ENCODE measurements at regions not wholly inside any gene's neighbourhood (a gene's known extent, or its start where the extent isn't known, plus 50 kb on each side); places are given as distances from the start of the nearest gene placed in this dataset.

- Mint-ChIP-seq H3K4me3 (no peak overlapping the region), H3K36me3 (peaks cover 0 to 43% (median 41%) of the 10 kb centered on the region in 5 donors), H3K27me3 (peaks cover 0 to 7% (median 0%) of the 10 kb centered on the region in 5 donors), H3K9me3 (peaks cover 5 to 41% (median 15%) of the 10 kb centered on the region in 11 donors), H3K4me1 (peaks cover 0 to 75% (median 17%) of the 10 kb centered on the region in 7 donors), H3K27ac (no peak overlapping the region)
- Histone ChIP-seq H3K4me3 (ENCODE audit: low read length) (no peak overlapping the region), H3K36me3 (ENCODE audit: control insufficient read depth in 2 of 3, insufficient read depth in 3 of 3, low read length in 3 of 3) (no peaks in the 10 kb centered on the region), H3K27me3 (ENCODE audit: control insufficient read depth in 2 of 2, insufficient read depth in 2 of 2, low read length in 2 of 2) (no peaks in the 10 kb centered on the region), H3K4me1 (ENCODE audit: control insufficient read depth in 2 of 2, insufficient read depth in 2 of 2, low read length in 2 of 2) (peaks cover 0 to 5% of the 10 kb centered on the region in 2 donors), H3K9me3 (ENCODE audit: control insufficient read depth in 2 of 3, low read length in 3 of 3) (no peaks in the 10 kb centered on the region), H3K27ac (ENCODE audit: low read depth, low read length) (no peak overlapping the region)
- no peak for DNase-seq
- CTCF ChIA-PET, result interaction anchor here (1.1 kb wide), 1 partner anchor 9 kb away, joined by 4 read pairs; no protein-coding TSS in a partner anchor
- POLR2A ChIA-PET, result no interaction called here
- intact Hi-C loops (cut with micrococcal nuclease), result no loop called here
- ATAC-seq, result no peak
Observed at GRCh38 chr2:75410702-75411101, 150.0 kb downstream of the EVA1A start.

DNA sequence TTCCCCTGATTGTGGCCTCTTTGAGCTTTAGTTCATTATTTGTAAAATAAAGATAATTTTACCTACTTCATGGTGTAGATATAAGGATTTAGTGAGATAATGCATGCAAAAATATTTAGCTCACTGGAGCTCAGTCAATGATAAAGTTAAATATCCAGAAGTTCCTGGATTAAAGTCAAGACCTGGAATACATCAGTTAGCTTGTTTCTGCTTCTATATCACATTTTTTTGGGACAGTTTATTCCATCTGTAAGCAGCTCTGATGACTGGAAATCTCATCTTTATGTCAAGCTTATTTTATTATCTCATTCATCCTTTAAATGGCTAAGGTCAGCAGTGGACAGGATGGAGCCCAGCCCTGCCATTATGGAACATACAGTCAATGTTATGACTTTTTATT, 152.0 kb downstream of the EVA1A start:
- Histone ChIP-seq H3K27me3 (ENCODE audit: control insufficient read depth in 2 of 2, insufficient read depth in 2 of 2, low read length in 2 of 2) (no peaks in the 10 kb centered on the region), H3K4me3 (ENCODE audit: low read length) (no peak overlapping the region), H3K4me1 (ENCODE audit: control insufficient read depth in 2 of 2, insufficient read depth in 2 of 2, low read length in 2 of 2) (no peaks in the 10 kb centered on the region), H3K36me3 (ENCODE audit: control insufficient read depth in 2 of 3, insufficient read depth in 3 of 3, low read length in 3 of 3) (no peaks in the 10 kb centered on the region), H3K9me3 (ENCODE audit: control insufficient read depth in 2 of 3, low read length in 3 of 3) (no peaks in the 10 kb centered on the region), H3K27ac (ENCODE audit: low read depth, low read length) (no peak overlapping the region)
- ATAC-seq (no peak), DNase-seq (no peak)
- no peak overlapping the region for H3K4me3 Mint-ChIP-seq
- POLR2A ChIA-PET, result interaction anchor here (0.7 kb wide), 1 partner anchor 8 kb away, joined by 4 read pairs; no protein-coding TSS in a partner anchor
- H3K4me1 Mint-ChIP-seq, result peaks cover 0 to 74% (median 5%) of the 10 kb centered on the region in 7 donors
- H3K27me3 Mint-ChIP-seq, result peaks cover 0 to 9% (median 2%) of the 10 kb centered on the region in 5 donors
- intact Hi-C loops (cut with micrococcal nuclease), result no loop called here
- H3K9me3 Mint-ChIP-seq, result peaks cover 5 to 41% (median 15%) of the 10 kb centered on the region in 11 donors
- CTCF ChIA-PET, result no interaction called here
- H3K27ac Mint-ChIP-seq, result no peak overlapping the region
- H3K36me3 Mint-ChIP-seq, result peaks cover 0 to 41% (median 35%) of the 10 kb centered on the region in 5 donors

GRCh38 chr2:75407038-75407530, 153.7 kb downstream of the EVA1A start:
- Mint-ChIP-seq H3K27me3 (peaks cover 0 to 9% (median 4%) of the 10 kb centered on the region in 5 donors), H3K27ac (no peak overlapping the region), H3K36me3 (peaks cover 0 to 32% (median 26%) of the 10 kb centered on the region in 5 donors), H3K9me3 (peaks cover 5 to 27% (median 13%) of the 10 kb centered on the region in 11 donors), H3K4me1 (peaks cover 0 to 67% (median 6%) of the 10 kb centered on the region in 7 donors), H3K4me3 (no peak overlapping the region)
- no peaks in the 10 kb centered on the region for H3K9me3 ChIP-seq (ENCODE audit: control insufficient read depth in 2 of 3, low read length in 3 of 3)
- no peak for ATAC-seq
- H3K4me3 ChIP-seq (ENCODE audit: low read length), result no peak overlapping the region
- POLR2A ChIA-PET, result no interaction called here
- H3K4me1 ChIP-seq (ENCODE audit: control insufficient read depth in 2 of 2, insufficient read depth in 2 of 2, low read length in 2 of 2), result no peaks in the 10 kb centered on the region
- intact Hi-C loops (cut with micrococcal nuclease), result no loop called here
- H3K27ac ChIP-seq (ENCODE audit: low read depth, low read length), result no peak overlapping the region
- H3K27me3 ChIP-seq (ENCODE audit: control insufficient read depth in 2 of 2, insufficient read depth in 2 of 2, low read length in 2 of 2), result peaks cover 0 to 5% of the 10 kb centered on the region in 2 donors
- CTCF ChIA-PET, result interaction anchor here (3.7 kb wide), 1 partner anchor 488 kb away, joined by 14 read pairs; no protein-coding TSS in a partner anchor
- no peaks in the 10 kb centered on the region for H3K36me3 ChIP-seq (ENCODE audit: control insufficient read depth in 2 of 3, insufficient read depth in 3 of 3, low read length in 3 of 3)
- no peak for DNase-seq

- DNase-seq, result no peak
- Mint-ChIP-seq H3K36me3 (peaks cover 0 to 29% (median 22%) of the 10 kb centered on the region in 5 donors), H3K27me3 (peaks cover 0 to 11% (median 4%) of the 10 kb centered on the region in 5 donors), H3K9me3 (peaks cover 5 to 19% (median 9%) of the 10 kb centered on the region in 11 donors), H3K4me1 (peaks cover 0 to 61% (median 6%) of the 10 kb centered on the region in 7 donors), H3K4me3 (no peak overlapping the region), H3K27ac (peak overlapping the region in 1 of 9 donors; percentile 42)
- POLR2A ChIA-PET, result no interaction called here
- no peak for ATAC-seq
- no peaks in the 10 kb centered on the region for H3K36me3 ChIP-seq (ENCODE audit: control insufficient read depth in 2 of 3, insufficient read depth in 3 of 3, low read length in 3 of 3)
- no peaks in the 10 kb centered on the region for H3K9me3 ChIP-seq (ENCODE audit: control insufficient read depth in 2 of 3, low read length in 3 of 3)
- H3K4me1 ChIP-seq (ENCODE audit: control insufficient read depth in 2 of 2, insufficient read depth in 2 of 2, low read length in 2 of 2), result no peaks in the 10 kb centered on the region
- intact Hi-C loops (cut with micrococcal nuclease), result no loop called here
- CTCF ChIA-PET, result interaction anchor here (3.7 kb wide), 1 partner anchor 487 kb away, joined by 14 read pairs; no protein-coding TSS in a partner anchor
- peaks cover 0 to 6% of the 10 kb centered on the region in 2 donors for H3K27me3 ChIP-seq (ENCODE audit: control insufficient read depth in 2 of 2, insufficient read depth in 2 of 2, low read length in 2 of 2)
- H3K4me3 ChIP-seq (ENCODE audit: low read length), result no peak overlapping the region
- H3K27ac ChIP-seq (ENCODE audit: low read depth, low read length), result no peak overlapping the region
Observed at GRCh38 chr2:75406131-75406581, 154.6 kb downstream of the EVA1A start.

GRCh38 chr2:75405000-75405399, 155.7 kb downstream of the EVA1A start:
- Histone ChIP-seq H3K36me3 (ENCODE audit: control insufficient read depth in 2 of 3, insufficient read depth in 3 of 3, low read length in 3 of 3) (no peaks in the 10 kb centered on the region), H3K9me3 (ENCODE audit: control insufficient read depth in 2 of 3, low read length in 3 of 3) (no peaks in the 10 kb centered on the region), H3K27ac (ENCODE audit: low read depth, low read length) (no peak overlapping the region), H3K27me3 (ENCODE audit: control insufficient read depth in 2 of 2, insufficient read depth in 2 of 2, low read length in 2 of 2) (peaks cover 0 to 6% of the 10 kb centered on the region in 2 donors), H3K4me3 (ENCODE audit: low read length) (no peak overlapping the region), H3K4me1 (ENCODE audit: control insufficient read depth in 2 of 2, insufficient read depth in 2 of 2, low read length in 2 of 2) (no peaks in the 10 kb centered on the region)
- Mint-ChIP-seq H3K27me3 (peaks cover 0 to 7% (median 4%) of the 10 kb centered on the region in 5 donors), H3K4me3 (no peak overlapping the region), H3K27ac (peak overlapping the region in 3 of 9 donors; percentile 6 to 76 (median 19)), H3K9me3 (peaks cover 0 to 7% (median 2%) of the 10 kb centered on the region in 11 donors), H3K4me1 (peaks cover 0 to 54% (median 6%) of the 10 kb centered on the region in 7 donors), H3K36me3 (peaks cover 0 to 18% (median 12%) of the 10 kb centered on the region in 5 donors)
- ChIA-PET CTCF (interaction anchor here (0.7 to 3.7 kb wide), 4 partner anchors 205 to 714 kb away, joined by 3 to 14 read pairs (median 4); no protein-coding TSS in a partner anchor), POLR2A (no interaction called here)
- DNase-seq (no peak), ATAC-seq (no peak)
- intact Hi-C loops (cut with micrococcal nuclease), result loop anchor here (1.0 to 2.0 kb wide), 5 partner anchors 14 to 715 kb away; no protein-coding TSS in a partner anchor

DNA sequence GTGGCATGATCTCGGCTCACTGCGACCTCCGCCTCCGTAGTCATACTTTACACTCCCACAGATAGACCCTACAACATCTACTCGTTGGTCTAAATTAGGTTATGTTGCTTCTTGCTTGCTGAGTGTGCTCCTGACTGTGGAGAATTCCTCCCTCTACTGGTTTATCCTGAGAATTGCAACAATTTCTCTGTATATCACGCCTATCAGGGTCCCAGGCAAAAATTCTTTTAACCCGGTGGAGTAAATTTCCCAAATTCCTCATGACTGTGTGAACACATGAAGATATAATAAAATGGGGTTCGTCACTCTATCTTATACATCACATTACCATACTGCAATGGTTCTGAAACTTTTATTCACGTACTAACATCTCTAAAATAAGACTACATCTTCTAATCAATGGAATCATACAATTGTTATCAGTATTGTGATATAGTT, 156.7 kb downstream of the EVA1A start:
- Histone ChIP-seq H3K4me1 (ENCODE audit: control insufficient read depth in 2 of 2, insufficient read depth in 2 of 2, low read length in 2 of 2) (no peaks in the 10 kb centered on the region), H3K27ac (ENCODE audit: low read depth, low read length) (no peak overlapping the region), H3K36me3 (ENCODE audit: control insufficient read depth in 2 of 3, insufficient read depth in 3 of 3, low read length in 3 of 3) (no peaks in the 10 kb centered on the region), H3K4me3 (ENCODE audit: low read length) (no peak overlapping the region), H3K27me3 (ENCODE audit: control insufficient read depth in 2 of 2, insufficient read depth in 2 of 2, low read length in 2 of 2) (peaks cover 0 to 6% of the 10 kb centered on the region in 2 donors), H3K9me3 (ENCODE audit: control insufficient read depth in 2 of 3, low read length in 3 of 3) (no peaks in the 10 kb centered on the region)
- Mint-ChIP-seq H3K4me3 (no peak overlapping the region), H3K27ac (no peak overlapping the region), H3K4me1 (peaks cover 0 to 46% (median 6%) of the 10 kb centered on the region in 7 donors), H3K36me3 (peaks cover 0 to 18% (median 14%) of the 10 kb centered on the region in 5 donors), H3K9me3 (peaks cover 0 to 2% (median 0%) of the 10 kb centered on the region in 11 donors), H3K27me3 (peaks cover 0 to 9% (median 4%) of the 10 kb centered on the region in 5 donors)
- DNase-seq (peak in 6 of 9 donors; percentile 11 to 53 (median 49)), ATAC-seq (peak; percentile 75)
- CTCF ChIA-PET, result interaction anchor here (3.7 kb wide), 1 partner anchor 485 kb away, joined by 14 read pairs; no protein-coding TSS in a partner anchor
- intact Hi-C loops (cut with micrococcal nuclease), result loop anchor here (1.0 to 2.0 kb wide), 5 partner anchors 15 to 714 kb away; no protein-coding TSS in a partner anchor
- POLR2A ChIA-PET, result no interaction called here

All from naive thymus-derived CD4-positive, alpha-beta T cell (primary cell).